Central memory CD8-positive, alpha-beta T cell (primary cell): ENCODE measurements at regions not wholly inside any gene's neighbourhood (a gene's known extent, or its start where the extent isn't known, plus 50 kb on each side); places are given as distances from the start of the nearest gene placed in this dataset.
"Not testable (repeated sequence)": the region's sequence is repeated elsewhere in the genome, so short reads cannot be mapped to it uniquely, and the experiment has no call there.

ENCODE experiments used
- ATAC-seq: fragments of 150-1000 bp; cut with Tn5 transposase; replicated peaks from 2 replicates; pipeline ENCODE4 v1.10.0; 2022; ENCODE audit warnings: mild to moderate bottlenecking, moderate FRiP score, moderate number of reproducible peaks; ENCODE audit not compliant: poor library complexity, severe bottlenecking; ENCODE audit errors: extremely low read depth
- DNase-seq, 2 donors: peaks; one replicate each; pipeline ENCODE4 v3.0.0; 2021; ENCODE audit warnings: low spot score in 2 of 2
- H3K27ac Mint-ChIP-seq: one replicate; pipeline ENCODE4 v1.8.0; 2022; ENCODE audit warnings: low read depth, mild to moderate bottlenecking, moderate library complexity, mixed read lengths
- H3K27me3 Mint-ChIP-seq: one replicate; pipeline ENCODE4 v1.8.0; 2022; ENCODE audit warnings: mixed read lengths
- H3K36me3 Mint-ChIP-seq: one replicate; pipeline ENCODE4 v1.8.0; 2022; ENCODE audit warnings: mild to moderate bottlenecking, moderate library complexity, mixed read lengths; ENCODE audit not compliant: insufficient read depth
- H3K4me1 Mint-ChIP-seq: one replicate; pipeline ENCODE4 v1.8.0; 2022; ENCODE audit warnings: mixed read lengths
- H3K4me3 Mint-ChIP-seq: one replicate; pipeline ENCODE4 v1.8.0; 2022; ENCODE audit warnings: mild to moderate bottlenecking, moderate library complexity, mixed read lengths
- H3K9me3 Mint-ChIP-seq: one replicate; pipeline ENCODE4 v1.8.0; 2022; ENCODE audit warnings: mixed read lengths

DNA sequence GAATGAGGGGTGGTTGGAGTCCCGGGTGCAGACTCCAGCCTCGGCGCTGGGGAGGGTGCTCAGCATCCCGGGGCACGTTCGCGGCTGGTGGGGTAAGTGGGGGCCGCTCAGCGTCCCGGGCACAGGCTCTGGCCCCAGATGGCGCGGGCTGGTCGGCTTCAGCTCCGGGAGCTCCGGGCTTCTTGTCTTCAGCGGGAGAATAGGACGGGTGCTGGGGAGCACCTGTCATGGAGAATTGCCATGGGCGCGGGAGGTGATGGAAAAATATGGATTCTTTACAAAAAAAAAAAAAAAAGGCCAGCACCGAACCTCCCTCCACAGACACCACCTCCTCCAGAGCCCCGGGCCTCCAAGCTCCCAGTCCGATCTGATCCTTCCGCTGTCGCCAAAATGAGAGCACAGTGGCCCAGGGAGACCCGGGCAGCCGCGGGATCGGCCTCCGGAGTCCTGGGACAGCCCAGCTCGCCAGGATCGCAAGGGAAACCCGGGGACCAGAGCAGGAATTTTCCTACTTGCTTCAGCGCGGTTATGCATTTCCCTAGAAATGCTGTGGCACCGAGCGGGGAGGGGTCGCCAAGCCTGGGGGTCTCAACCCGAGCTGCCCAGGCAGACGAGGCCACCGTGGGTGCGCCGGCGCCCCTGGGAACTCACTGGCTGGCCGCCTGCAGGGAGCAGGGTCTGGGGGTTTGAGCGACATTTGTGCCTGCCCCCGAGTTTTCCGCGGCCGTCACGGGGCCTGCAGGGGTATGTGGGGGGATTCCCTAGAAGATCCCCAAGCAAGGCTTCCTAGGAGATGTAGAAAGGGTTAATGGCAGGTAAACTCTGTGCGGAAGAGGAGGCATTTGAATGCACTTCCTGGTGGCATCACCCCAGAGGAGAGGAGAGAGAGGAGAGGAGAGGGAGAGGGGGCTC is 1336.9 kb downstream of the BRD1 start:
- Mint-ChIP-seq H3K9me3 (no peaks in the 10 kb centered on the region), H3K27me3 (peaks cover 82% of the 10 kb centered on the region), H3K4me3 (no peak overlapping the region), H3K4me1 (peaks cover 7% of the 10 kb centered on the region), H3K36me3 (no peaks in the 10 kb centered on the region), H3K27ac (no peak overlapping the region)
- ATAC-seq (no peak), DNase-seq (no peak)

GRCh38 chr22:48489551-48490499 is 1337.8 kb downstream of the BRD1 start:
- Mint-ChIP-seq H3K36me3 (no peaks in the 10 kb centered on the region), H3K4me1 (peaks cover 7% of the 10 kb centered on the region), H3K27ac (no peak overlapping the region), H3K9me3 (no peaks in the 10 kb centered on the region), H3K27me3 (peaks cover 85% of the 10 kb centered on the region), H3K4me3 (no peak overlapping the region)
- ATAC-seq (no peak), DNase-seq (no peak)

DNA sequence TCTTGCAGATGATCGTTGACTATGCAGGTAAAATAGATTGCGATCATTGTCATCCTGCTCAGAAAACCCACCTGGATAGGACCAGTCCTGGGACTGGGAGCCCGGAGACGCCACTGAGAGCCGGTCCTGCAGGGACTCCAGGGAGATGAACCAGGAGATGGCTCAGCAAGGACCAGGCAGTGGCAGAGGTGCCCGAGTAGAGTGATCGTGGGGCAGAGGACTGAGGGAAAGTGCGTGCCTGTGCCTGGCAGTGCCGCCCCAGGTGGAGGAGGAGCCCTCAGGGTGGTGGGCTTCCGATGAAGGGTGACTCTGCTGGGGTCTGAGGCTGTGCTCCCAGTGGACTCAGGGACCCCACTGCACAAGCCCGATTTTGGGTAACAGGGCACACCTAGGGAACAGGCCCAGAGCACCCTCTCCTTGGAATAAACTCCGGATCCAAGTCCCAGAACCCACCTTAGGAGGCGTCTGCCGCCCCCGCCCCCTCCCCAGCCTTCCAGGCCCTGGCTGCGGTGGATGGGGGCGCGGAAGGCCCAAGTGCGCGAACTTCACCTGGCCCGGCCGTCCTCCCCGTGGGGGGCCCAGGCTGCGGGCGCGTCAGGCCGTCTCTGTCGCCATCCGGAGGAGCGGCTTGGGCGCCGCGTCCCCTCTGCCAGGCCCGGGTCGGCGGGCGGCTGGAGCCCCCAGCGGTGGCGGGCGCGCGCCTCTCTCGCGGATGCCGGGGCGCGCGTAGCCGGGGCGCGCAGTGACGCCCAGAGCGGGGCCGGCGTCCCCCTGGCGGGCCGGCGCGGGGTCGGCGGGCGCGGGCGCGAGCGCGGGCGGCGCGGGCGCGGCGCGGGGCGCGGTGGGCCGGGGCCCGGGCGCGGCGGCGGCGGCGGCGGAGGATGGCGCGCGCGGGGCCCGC is 1338.8 kb downstream of the BRD1 start:
- no peaks in the 10 kb centered on the region for H3K9me3 Mint-ChIP-seq
- peaks cover 7% of the 10 kb centered on the region for H3K4me1 Mint-ChIP-seq
- H3K36me3 Mint-ChIP-seq, result no peaks in the 10 kb centered on the region
- no peak overlapping the region for H3K27ac Mint-ChIP-seq
- peaks cover 77% of the 10 kb centered on the region for H3K27me3 Mint-ChIP-seq
- ATAC-seq (no peak), DNase-seq (no peak)
- no peak overlapping the region for H3K4me3 Mint-ChIP-seq

GRCh38 chr22:48488149-48488551 is 1339.5 kb downstream of the BRD1 start:
- DNase-seq, result no peak
- ATAC-seq, result no peak
- H3K4me1 Mint-ChIP-seq, result peaks cover 7% of the 10 kb centered on the region
- H3K9me3 Mint-ChIP-seq, result no peaks in the 10 kb centered on the region
- no peaks in the 10 kb centered on the region for H3K36me3 Mint-ChIP-seq
- no peak overlapping the region for H3K27ac Mint-ChIP-seq
- no peak overlapping the region for H3K4me3 Mint-ChIP-seq
- H3K27me3 Mint-ChIP-seq, result peaks cover 70% of the 10 kb centered on the region

- DNase-seq (no peak), ATAC-seq (no peak)
- H3K4me3 Mint-ChIP-seq, result no peak overlapping the region
- peaks cover 54% of the 10 kb centered on the region for H3K27me3 Mint-ChIP-seq
- no peak overlapping the region for H3K27ac Mint-ChIP-seq
- H3K36me3 Mint-ChIP-seq, result no peaks in the 10 kb centered on the region
- no peaks in the 10 kb centered on the region for H3K9me3 Mint-ChIP-seq
- H3K4me1 Mint-ChIP-seq, result no peaks in the 10 kb centered on the region
Measured at GRCh38 chr22:48486558-48486957, 1341.1 kb downstream of the BRD1 start.

DNA sequence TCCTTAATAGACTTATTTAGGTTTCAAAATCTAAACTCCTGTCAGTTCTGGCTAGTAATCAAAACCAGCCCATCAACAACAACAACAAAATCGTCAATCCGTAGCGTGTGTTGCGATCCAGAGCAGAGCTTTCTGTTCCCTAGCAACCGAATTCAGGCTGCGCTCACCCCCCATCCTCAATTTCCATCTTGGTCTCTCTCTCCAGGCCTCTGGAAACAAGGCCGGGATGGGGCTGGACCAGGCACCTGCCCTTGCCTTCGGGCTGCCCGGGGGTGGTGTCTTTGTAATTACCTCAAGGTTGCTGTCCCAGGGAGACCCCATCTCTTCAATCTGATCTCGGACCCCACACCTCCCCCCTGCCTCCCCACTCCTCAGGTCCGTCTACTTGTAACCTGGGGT is 1341.5 kb downstream of the BRD1 start:
- DNase-seq (no peak), ATAC-seq (no peak)
- no peaks in the 10 kb centered on the region for H3K9me3 Mint-ChIP-seq
- H3K27ac Mint-ChIP-seq, result no peak overlapping the region
- no peaks in the 10 kb centered on the region for H3K4me1 Mint-ChIP-seq
- no peak overlapping the region for H3K4me3 Mint-ChIP-seq
- H3K27me3 Mint-ChIP-seq, result peaks cover 50% of the 10 kb centered on the region
- no peaks in the 10 kb centered on the region for H3K36me3 Mint-ChIP-seq

DNA sequence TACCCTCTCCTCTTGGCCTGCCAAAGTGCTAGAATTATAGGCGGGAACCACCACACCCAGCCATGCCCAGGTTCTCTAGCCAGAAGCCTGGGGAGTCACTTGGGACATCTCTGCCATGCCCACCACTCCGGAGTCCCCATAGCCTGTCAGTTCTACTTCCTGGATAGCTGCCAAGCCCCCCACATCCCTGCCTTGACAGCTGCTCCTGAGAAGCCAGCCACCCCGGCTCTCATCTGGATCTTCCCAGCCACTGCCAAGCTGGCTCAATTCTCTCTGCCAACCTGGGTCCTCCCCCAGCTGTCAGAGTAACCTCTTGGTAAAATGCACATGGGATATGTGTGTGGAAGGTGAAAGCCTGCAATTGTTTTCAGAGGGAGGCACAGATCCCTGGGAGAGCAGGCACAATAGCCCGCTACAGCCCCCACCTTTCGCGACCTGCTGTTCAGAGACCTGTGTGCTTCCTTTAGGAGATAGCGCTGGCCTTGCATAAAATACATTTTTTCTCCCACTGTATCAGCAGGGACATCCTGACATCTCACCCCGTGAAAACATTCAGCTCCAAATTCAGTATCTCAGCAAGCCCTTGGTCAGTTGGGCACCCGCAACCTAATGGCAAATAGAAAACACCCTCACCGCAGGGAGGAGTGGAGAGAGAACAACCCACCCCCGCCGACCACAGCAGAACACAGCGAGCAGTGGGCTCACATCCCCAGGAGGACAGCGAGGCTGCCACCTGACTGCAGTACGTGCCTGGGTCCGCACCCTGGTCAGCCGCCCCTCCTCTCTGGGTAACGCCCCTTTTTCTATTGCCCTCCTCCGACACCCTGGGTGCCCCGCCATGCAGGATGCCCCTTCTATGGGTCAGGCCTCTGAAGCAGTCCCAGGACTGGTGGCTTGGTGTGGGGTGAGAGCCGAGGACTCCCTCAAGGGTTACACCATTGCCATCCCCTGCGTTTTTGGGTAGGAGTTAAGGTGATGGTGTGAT is 1342.2 kb downstream of the BRD1 start:
- Mint-ChIP-seq H3K4me1 (no peaks in the 10 kb centered on the region), H3K4me3 (no peak overlapping the region), H3K27me3 (peaks cover 43% of the 10 kb centered on the region), H3K27ac (no peak overlapping the region), H3K9me3 (no peaks in the 10 kb centered on the region), H3K36me3 (no peaks in the 10 kb centered on the region)
- DNase-seq (no peak), ATAC-seq (no peak)

DNA sequence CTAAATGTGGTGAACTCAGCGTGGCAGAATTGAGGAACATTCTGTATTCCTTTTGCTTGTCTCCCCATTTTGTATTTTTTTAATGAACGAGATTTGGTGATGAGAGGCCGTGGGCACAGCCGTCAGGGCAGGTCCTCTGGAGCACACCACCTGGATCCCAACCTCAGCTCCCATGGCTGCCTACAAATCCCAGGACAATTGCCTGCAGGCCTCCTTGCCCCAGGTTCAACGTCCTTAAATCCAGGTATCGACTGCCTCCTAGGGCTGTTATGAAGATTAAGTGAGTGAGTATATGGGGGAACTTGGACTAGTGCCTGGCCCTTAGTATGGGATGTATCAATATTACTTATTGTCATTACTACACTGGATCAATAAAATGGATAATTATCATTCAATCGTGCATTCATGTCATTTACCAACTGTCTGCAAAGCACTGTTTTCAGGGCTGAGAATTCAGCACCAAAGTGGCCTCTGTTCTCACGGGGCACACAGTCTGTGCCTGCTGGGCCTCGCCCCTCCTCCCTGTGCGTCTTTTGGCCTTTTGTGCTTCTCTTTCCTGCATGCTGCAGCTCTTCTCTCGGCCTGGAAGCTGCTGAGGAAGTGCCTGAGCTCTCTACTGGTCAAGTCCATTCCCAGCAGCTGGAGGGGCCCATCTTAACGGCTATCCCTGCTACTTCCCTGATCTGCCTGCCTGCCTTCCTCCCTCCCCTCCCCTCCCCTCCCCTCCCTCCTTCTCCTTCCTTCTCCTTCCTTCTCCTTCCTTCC is 1343.7 kb downstream of the BRD1 start:
- DNase-seq (no peak), ATAC-seq (no peak)
- Mint-ChIP-seq H3K4me1 (no peaks in the 10 kb centered on the region), H3K4me3 (no peak overlapping the region), H3K36me3 (no peaks in the 10 kb centered on the region), H3K9me3 (no peaks in the 10 kb centered on the region), H3K27me3 (peaks cover 42% of the 10 kb centered on the region), H3K27ac (no peak overlapping the region)

- DNase-seq, result no peak
- H3K27me3 Mint-ChIP-seq, result peaks cover 30% of the 10 kb centered on the region
- H3K4me1 Mint-ChIP-seq, result no peaks in the 10 kb centered on the region
- no peaks in the 10 kb centered on the region for H3K9me3 Mint-ChIP-seq
- H3K36me3 Mint-ChIP-seq, result no peaks in the 10 kb centered on the region
- no peak for ATAC-seq
- no peak overlapping the region for H3K4me3 Mint-ChIP-seq
- no peak overlapping the region for H3K27ac Mint-ChIP-seq
Measured at GRCh38 chr22:48482771-48483170, 1344.9 kb downstream of the BRD1 start.

- H3K36me3 Mint-ChIP-seq, ATAC-seq, H3K4me1 Mint-ChIP-seq, H3K27ac Mint-ChIP-seq, H3K9me3 Mint-ChIP-seq, H3K4me3 Mint-ChIP-seq, DNase-seq: not testable (repeated sequence)
- H3K27me3 Mint-ChIP-seq, result peaks cover 25% of the 10 kb centered on the region
Measured at GRCh38 chr22:48482198-48482597, 1345.5 kb downstream of the BRD1 start.

GRCh38 chr22:48481748-48482147 is 1345.9 kb downstream of the BRD1 start:
- Mint-ChIP-seq H3K27me3 (peaks cover 24% of the 10 kb centered on the region), H3K36me3 (no peaks in the 10 kb centered on the region), H3K9me3 (no peaks in the 10 kb centered on the region), H3K4me1 (no peaks in the 10 kb centered on the region), H3K4me3 (no peak overlapping the region), H3K27ac (no peak overlapping the region)
- DNase-seq, result no peak
- no peak for ATAC-seq
